Head of caudate nucleus (tissue), 42 donors: ENCODE measurements at regions not wholly inside any gene's neighbourhood (a gene's known extent, or its start where the extent isn't known, plus 50 kb on each side); places are given as distances from the start of the nearest gene placed in this dataset.
"Not testable (repeated sequence)": the region's sequence is repeated elsewhere in the genome, so short reads cannot be mapped to it uniquely, and the experiment has no call there.

Experiments
- DNase-seq, 42 donors: peaks; one replicate each; pipeline versions ENCODE4 v3.0.0 to v3.0.0-alpha.2; 2020 to 2021; ENCODE audit warnings: mixed read lengths in 7 of 42
- intact Hi-C: fragments of 100-400 bp; cut with DNase I; formaldehyde crosslinking; loops from one replicate; pipeline ENCODE4 v1.15.0; 2022

- intact Hi-C loops: no loop called here
- no peak for DNase-seq
Measured at GRCh38 chr10:26355241-26355640, 82.9 kb upstream of the APBB1IP start.

DNA sequence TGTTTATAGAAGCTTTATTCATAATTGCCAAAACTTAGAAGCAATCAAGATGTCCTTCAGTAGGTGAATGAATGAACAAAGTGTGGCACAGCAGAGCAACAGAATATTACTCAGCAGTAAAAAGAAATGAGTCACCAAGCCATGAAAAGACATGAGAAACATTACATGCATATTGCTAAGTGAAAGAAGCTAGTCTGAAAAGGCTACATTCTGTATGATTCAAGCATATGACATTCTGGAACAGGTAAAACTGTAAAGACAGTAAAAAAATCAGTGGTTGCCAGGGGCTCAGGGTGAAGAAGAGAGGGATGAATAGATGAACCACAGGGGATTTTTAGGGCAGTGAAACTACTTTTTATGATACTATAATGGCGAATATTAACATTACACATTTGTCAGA lies 80.9 kb upstream of the APBB1IP start:
- intact Hi-C loops: no loop called here
- no peak for DNase-seq

- DNase-seq: no peak
- intact Hi-C loops: no loop called here
Measured at GRCh38 chr10:26358071-26358470, 80.1 kb upstream of the APBB1IP start.

GRCh38 chr10:26359670-26360069 lies 78.5 kb upstream of the APBB1IP start:
- DNase-seq: no peak
- intact Hi-C loops: no loop called here

GRCh38 chr10:26361351-26361750 lies 76.8 kb upstream of the APBB1IP start:
- intact Hi-C loops: no loop called here
- DNase-seq: no peak

DNA sequence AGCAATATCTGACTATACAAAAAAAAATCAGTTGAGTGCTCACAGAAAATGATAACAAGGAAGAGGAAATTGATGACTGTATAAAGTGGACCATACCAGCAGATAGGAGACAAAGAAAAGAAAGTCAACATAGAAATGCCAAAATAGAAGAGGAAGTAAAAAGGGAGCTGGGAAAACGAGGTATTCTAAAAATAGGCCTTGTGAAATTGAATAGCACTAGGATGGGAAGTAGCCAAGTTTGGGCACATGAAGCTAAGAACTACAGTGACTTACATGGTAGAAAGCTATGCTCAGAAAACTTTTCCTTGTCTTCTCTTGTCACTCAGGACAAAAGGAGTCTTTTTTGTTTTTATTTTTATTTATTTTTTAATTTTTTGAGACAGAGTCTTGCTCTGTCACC lies 76.2 kb upstream of the APBB1IP start:
- no peak for DNase-seq
- intact Hi-C loops: no loop called here

DNA sequence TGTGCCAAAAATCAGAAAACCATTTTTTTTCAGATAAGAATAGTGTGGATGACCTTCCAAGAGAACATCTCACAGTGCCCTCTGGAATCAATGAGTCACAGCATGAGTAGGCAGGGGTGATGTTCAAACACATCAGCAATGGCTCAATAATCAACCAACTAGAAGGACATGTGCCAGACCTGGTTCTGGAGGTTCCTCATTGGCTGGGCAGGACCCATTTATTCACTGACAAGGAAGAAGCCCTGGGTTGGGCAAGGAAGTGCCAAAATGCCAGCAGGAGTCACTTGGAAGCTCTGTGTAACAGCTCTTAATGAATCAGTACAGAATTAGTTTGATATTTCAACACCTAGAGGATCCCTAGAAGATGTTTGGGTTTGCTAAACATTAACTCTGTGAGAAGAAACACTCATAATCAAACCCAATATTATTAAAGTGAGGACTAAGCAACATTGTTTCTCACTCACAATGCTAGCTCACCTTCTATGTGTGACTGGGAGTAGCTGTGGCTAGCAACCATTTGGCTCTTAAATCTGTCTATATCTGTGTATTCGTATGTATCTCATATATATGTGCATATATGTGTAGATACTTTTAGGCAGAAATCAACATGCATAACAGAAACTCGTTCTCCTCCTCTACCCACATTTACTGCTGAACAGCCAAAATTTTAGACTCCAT lies 72.3 kb upstream of the APBB1IP start:
- no peak for DNase-seq
- intact Hi-C loops: no loop called here

DNA sequence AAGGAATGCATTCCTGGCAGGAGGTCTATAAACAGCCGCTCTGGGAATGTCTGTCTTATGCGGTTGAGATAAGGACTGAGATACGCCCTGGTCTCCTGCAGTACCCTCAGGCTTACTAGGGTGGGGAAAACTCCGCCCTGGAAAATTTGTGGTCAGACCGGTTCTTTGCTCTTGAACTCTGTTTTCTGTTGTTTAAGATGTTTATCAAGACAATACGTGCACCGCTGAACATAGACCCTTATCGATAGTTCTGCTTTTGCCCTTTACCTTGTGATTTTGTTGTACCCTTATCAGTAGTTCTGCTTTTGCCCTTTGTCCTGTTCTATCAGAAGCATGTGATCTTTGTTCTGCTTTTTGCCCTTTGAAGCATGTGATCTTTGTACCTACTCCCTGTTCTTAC lies 71.1 kb upstream of the APBB1IP start:
- intact Hi-C loops, DNase-seq: not testable (repeated sequence)

DNA sequence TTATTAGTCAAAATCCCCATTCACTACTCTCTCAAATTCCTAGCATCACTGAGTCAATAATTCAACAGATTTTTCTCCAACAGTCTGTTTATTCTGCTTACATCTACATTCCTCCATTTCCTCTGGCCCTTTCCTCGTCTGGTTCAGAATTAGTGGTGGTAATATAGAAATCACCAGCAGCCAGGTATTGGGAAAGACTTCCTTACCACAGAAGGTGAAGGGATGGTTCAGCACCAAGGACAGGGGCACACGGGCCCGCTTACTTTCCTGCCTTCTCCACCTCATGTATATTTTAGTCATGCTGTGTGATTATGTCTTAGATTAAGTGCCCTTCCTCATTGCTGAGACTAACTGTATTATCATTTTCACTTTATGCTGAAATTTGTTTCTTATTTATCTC lies 70.4 kb upstream of the APBB1IP start:
- no peak for DNase-seq
- intact Hi-C loops: no loop called here

- DNase-seq: no peak
- intact Hi-C loops: no loop called here
Measured at GRCh38 chr10:26368463-26368862, 69.7 kb upstream of the APBB1IP start.

DNA sequence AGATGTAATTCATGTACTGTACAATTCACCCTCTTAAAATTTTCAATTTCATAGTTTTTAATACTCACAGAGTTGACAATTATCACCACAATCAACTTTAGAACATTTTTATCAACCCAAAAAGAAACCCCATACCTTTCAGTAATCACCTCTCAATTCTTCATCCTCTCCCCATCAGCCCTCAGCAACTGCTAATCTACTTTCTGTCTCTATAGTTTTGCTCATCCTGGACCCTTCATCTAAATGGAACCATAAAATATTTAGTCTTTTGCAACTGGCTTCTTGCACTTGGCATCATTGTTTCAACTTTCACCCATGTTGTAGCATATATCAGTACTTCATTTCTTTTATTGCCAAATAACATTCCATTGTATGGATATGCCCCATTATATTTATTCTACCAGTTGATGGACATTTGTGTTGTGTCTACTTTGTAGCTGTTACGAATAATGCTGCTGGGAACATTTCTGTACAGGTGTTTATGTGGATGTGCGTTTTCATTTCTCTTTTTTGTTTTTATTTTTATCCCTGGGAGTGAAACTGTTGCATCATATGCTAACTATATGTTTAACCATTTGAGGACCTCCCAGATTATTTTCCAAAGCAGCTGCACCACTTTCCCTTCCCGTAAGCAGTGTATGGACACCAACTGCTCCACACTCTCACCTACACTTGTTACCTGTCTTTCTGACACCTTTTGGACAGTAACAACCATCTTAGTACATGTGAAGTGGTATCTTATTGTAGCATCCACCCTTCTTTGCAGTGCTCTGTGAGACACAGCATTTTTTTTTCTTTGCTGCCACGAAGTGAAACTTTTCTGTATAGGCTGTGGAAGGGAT lies 65.4 kb upstream of the APBB1IP start:
- intact Hi-C loops: no loop called here

GRCh38 chr10:26374426-26374825 lies 63.7 kb upstream of the APBB1IP start:
- DNase-seq: peak in 4 of 42 donors; percentile 4 to 21 (median 12)
- intact Hi-C loops: no loop called here

More for the DNA sequence above, 65.4 kb upstream of the APBB1IP start:
- DNase-seq: no peak

- intact Hi-C loops: not testable (repeated sequence)
Measured at GRCh38 chr10:26377224-26377810, 60.8 kb upstream of the APBB1IP start.

DNA sequence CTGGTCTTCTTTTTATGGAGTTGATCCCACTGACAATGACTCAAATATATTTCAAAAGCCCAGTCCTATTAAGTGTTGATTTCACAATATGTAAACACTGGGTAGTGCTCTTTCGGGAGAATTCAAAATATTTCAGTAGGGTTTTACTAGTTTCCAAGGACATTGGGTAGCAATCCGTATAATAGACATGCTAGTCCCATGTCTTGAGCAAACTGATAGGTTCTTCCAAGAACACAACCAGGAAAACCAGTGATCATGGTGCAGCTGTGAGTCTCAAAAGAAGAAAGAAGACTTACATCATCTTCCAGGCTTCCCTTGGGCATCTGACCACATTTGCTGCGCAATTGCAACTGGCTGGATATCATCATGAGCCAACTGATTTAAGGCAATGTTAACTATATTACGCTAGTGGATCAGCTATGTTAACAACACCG lies 59.3 kb upstream of the APBB1IP start:
- intact Hi-C loops: no loop called here
- DNase-seq: no peak

More at GRCh38 chr10:26377224-26377810, 60.8 kb upstream of the APBB1IP start:
- DNase-seq: not testable (repeated sequence)

DNA sequence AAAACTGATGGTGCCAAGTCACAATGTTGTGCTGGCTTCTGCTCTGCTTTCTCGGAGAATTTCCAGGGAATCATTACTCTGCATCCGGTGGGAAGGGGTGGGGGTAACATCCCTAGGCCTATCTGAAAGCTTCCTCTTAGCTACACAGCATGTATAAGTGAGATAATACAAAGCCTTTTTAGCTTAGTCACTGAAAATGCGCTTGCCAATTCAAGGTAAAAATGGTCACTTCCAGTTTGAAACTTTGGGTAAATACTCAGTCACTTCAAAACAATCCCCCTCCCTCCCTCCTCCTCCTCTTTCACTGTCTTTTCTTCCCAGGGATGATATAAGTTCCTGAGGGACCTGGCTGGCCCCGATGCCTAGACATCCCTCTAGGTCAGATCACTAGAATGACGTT lies 57.3 kb upstream of the APBB1IP start:
- no peak for DNase-seq
- intact Hi-C loops: no loop called here

DNA sequence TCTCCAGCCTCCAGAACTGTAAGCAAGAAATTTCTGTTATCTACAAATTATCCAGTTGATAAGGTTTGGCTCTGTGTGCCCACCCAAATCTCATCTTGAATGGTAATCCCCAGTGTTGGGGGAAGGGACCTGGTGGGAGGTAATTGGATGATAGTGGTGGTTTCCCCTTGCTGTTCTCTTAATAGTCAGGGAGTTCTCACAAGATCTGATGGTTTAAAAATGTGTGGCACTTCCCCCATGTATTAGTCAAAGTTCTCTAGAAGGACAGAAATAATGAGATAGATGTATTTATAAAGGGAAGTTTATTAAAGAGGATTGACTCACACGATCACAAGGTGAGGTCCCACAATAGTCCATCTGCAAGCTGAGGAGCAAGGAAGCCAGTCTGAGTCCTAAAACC lies 56.2 kb upstream of the APBB1IP start:
- intact Hi-C loops: no loop called here
- DNase-seq: no peak

- DNase-seq: no peak
Measured at GRCh38 chr10:26384600-26384999, 53.5 kb upstream of the APBB1IP start.

DNA sequence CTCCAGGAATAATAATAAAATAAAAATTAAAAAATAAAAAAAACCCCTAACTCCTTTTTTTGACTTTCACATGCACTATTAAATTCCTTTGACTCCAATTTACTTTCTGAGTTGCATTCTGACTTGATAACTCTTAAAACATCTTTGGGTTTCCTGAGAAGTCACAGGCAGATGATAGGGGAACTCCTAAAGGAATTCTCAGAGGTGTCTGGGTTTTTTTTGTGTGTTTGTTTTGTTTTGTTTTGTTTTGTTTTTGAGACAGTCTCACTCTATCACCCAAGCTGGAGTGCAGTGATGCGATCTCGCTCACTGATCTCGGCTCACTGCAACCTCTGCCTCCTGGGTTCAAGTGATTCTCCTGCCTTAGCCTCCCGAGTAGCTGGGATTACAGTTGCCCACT lies 52.7 kb upstream of the APBB1IP start:
- intact Hi-C loops: no loop called here
- no peak for DNase-seq

More at GRCh38 chr10:26384600-26384999, 53.5 kb upstream of the APBB1IP start:
- intact Hi-C loops: no loop called here

DNA sequence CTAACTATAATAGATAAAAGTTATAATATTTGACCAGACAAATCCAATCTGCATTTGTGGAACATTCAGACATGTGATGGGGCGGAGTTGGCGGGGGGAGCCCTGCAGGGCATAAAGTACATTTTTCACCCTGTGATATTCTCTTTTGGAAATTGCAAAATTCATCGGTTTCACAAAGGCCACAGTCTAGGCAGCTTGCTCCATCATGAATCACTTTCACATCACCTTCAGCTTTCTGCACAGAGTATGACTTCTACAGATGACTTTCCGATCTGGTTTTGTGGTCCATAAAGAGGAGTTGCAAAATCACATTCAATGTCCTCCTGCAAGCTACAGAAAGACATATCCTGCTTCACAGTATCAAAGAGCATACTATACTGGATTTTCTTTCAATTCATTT lies 51.4 kb upstream of the APBB1IP start:
- intact Hi-C loops: no loop called here
- no peak for DNase-seq
